ENCODE measurements at regions not wholly inside any gene's neighbourhood (a gene's known extent, or its start where the extent isn't known, plus 50 kb on each side); places are given as distances from the start of the nearest gene placed in this dataset.

DNA sequence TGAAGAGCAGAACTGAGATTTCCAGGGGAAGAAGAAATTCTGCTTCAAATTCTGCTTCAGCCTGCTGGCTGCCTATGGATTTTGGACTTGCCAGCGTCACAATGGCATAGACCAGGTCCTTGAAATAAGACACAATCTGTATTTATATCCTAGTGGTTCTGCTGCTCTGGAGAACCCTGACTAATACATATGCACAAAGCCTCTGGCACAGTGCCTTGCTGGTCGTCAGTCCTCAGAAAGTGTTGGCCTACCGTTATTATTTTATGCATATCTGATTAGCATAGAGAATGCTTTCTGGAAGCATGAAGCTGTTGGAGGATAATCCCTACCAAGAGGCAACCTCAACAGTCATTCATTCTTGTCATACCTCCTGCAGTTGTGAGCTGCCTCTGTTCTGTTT is 213.7 kb downstream of the B3GLCT start:
- DNase-seq (ENCODE audit: low read depth): no peak
- H3K4me3 ChIP-seq (ENCODE audit: low read depth, low read length): no peak overlapping the region
- TF ChIP-seq CTCF (IDR thresholded peaks at IDR 0.05; ENCODE audit: insufficient read depth, low read depth, low read length, missing control alignments): no peak

DNA sequence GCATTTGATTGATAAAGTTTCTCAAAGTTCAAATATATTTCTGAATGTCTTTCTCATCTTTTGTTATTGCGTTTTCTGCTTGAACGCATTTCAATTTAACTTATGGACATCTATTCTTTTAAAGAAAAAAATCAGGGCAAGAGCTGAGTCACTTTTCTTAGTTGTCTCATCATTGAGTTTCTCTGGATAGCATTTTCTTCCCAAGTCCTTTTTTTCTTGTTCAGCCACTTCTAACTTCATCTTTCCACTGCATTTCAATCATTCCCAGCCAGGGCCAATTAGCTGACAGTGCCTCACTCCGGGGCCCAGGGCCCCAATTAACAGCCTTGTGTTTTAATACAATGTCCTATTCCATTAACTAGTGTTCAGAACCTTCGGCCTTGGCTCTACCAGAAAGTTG is 216.3 kb downstream of the B3GLCT start:
- no peak for TF ChIP-seq CTCF (IDR thresholded peaks at IDR 0.05; ENCODE audit: insufficient read depth, low read depth, low read length, missing control alignments)
- no peak for DNase-seq (ENCODE audit: low read depth)
- H3K4me3 ChIP-seq (ENCODE audit: low read depth, low read length): no peak overlapping the region

DNA sequence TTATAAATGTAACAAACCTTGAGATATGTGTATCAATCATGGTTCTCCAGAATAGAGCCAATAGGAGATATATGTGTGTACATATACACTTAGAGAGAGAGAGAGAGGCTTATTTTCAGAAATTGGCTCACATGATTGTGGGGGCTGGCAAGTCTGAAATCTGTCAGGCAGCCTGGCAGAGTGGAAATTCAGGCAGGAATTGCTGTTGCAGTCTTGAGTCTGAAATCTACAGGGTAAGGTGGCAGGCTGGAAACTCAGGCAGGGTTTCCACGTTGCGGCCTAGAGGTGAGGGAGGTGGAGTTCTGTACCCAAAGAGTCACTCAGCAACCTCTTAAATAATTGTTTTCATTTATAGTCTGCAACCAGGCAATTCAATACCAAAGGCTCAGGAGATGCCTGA is 218.4 kb downstream of the B3GLCT start:
- TF ChIP-seq CTCF (IDR thresholded peaks at IDR 0.05; ENCODE audit: insufficient read depth, low read depth, low read length, missing control alignments): no peak
- H3K4me3 ChIP-seq (ENCODE audit: low read depth, low read length): no peak overlapping the region
- no peak for DNase-seq (ENCODE audit: low read depth)

DNA sequence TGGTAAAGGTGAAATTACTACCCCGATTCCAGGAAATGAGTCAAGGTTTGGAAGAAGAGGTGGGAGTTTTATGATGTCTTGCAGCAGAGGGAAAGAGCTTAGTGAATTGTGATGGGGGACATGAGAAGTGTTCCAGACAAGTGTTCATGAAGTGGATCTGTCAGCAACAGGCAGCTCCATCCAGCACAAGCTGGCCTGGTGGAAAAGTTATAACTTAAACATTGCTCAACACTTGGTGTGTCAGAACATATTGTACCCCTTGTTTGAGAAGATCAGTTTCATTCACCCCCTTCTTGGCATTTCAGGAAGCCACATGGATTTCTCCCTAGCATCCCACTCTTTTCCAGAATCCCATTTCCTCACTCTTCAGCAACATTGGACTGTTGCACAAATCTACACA is 222.0 kb downstream of the B3GLCT start:
- no peak for DNase-seq (ENCODE audit: low read depth)
- TF ChIP-seq CTCF (IDR thresholded peaks at IDR 0.05; ENCODE audit: insufficient read depth, low read depth, low read length, missing control alignments): no peak
- H3K4me3 ChIP-seq (ENCODE audit: low read depth, low read length): no peak overlapping the region

DNA sequence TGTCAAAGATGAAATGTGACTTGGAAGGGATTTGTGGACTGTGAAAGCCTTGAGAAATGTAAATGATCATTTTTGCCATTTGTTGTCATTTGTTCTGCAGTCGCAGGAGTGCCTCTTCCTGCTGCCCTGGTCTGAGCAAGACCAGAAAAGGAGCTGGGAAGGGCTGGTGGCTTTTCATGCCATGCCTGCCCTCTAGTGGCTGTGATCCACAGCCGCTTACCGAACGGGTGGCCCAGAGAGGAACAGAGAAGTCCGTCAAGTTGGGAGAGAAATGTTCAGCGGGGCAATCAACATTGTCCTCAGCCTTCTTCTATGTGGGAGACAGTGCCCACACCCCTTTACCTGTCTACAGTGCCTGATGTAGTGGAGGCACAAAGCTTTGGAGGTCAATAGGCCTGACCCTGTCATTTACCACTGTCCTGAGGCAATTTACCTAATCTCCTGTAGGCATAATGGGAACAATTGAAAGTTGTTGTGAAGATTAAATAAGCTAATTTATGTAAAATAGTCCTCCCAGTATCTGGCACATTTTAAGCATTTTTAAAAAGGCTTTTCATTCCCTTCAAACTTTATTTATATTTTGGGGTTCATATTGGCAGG is 224.5 kb downstream of the B3GLCT start:
- H3K4me3 ChIP-seq (ENCODE audit: low read depth, low read length): no peak overlapping the region
- peak; percentile 85 for DNase-seq (ENCODE audit: low read depth)
- TF ChIP-seq CTCF (IDR thresholded peaks at IDR 0.05; ENCODE audit: insufficient read depth, low read depth, low read length, missing control alignments): peak; percentile 96

GRCh38 chr13:31426395-31426794 is 226.6 kb downstream of the B3GLCT start:
- TF ChIP-seq CTCF (IDR thresholded peaks at IDR 0.05; ENCODE audit: insufficient read depth, low read depth, low read length, missing control alignments): no peak
- DNase-seq (ENCODE audit: low read depth): no peak
- no peak overlapping the region for H3K4me3 ChIP-seq (ENCODE audit: low read depth, low read length)

All from GM12865 (cell line).